ENCODE measurements at regions not wholly inside any gene's neighbourhood (a gene's known extent, or its start where the extent isn't known, plus 50 kb on each side); places are given as distances from the start of the nearest gene placed in this dataset.

DNA sequence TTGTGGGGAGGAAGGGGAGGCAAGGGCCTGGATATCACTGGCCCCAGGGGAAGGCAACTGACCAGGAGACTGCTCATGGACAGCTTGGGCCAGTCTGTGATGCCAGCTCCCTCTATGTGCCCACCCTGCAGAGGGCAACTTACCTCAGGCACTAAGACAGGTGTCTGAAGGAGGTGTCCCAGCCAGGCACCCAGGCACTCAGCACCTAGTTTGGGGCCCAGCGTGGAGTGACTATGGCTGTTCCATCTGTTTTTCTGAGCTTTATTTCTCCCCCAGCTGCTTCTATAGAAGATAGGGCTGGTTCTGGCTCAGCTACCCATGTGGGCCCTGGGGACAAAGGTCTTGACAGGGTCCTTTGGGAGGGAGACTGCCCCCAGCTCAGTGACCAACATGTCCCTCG lies 150.6 kb upstream of the PCBD1 start:
- Mint-ChIP-seq H3K4me1 (peaks cover 6% of the 10 kb centered on the region), H3K27me3 (ENCODE audit: low read depth) (peaks cover 10% of the 10 kb centered on the region), H3K27ac (no peak overlapping the region), H3K36me3 (no peaks in the 10 kb centered on the region), H3K4me3 (no peak overlapping the region), H3K9me3 (no peaks in the 10 kb centered on the region)
- TF ChIP-seq, protein P1, sequence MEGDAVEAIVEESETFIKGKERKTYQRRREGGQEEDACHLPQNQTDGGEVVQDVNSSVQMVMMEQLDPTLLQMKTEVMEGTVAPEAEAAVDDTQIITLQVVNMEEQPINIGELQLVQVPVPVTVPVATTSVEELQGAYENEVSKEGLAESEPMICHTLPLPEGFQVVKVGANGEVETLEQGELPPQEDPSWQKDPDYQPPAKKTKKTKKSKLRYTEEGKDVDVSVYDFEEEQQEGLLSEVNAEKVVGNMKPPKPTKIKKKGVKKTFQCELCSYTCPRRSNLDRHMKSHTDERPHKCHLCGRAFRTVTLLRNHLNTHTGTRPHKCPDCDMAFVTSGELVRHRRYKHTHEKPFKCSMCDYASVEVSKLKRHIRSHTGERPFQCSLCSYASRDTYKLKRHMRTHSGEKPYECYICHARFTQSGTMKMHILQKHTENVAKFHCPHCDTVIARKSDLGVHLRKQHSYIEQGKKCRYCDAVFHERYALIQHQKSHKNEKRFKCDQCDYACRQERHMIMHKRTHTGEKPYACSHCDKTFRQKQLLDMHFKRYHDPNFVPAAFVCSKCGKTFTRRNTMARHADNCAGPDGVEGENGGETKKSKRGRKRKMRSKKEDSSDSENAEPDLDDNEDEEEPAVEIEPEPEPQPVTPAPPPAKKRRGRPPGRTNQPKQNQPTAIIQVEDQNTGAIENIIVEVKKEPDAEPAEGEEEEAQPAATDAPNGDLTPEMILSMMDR (IDR thresholded peaks at IDR 0.05; ENCODE audit: unreplicated experiment): no peak
- DNase-seq (ENCODE audit: low spot score in 2 of 2, unreplicated experiment in 2 of 2): no peak

DNA sequence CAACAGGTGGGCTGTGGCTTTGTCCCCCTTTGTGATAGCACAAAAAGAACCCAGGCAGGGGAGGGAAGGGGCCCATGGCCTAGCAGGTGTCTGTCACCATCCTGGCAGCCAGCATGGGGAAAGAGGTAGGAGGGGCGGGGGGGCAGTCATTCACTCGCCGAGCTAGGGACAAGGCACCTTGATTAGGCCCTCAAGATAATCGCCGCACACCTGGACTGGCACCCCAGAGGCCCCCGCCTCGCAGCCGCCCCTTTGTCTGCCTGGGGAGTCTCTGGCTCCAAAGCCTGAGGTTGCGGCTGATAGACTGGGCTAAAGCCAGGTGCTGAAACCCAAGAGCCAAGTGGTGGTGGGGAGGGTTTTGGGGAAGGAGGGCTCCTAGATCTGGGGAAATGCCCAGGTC lies 151.2 kb upstream of the PCBD1 start:
- H3K27me3 Mint-ChIP-seq (ENCODE audit: low read depth): peaks cover 10% of the 10 kb centered on the region
- H3K27ac Mint-ChIP-seq: no peak overlapping the region
- TF ChIP-seq, protein P1 (IDR thresholded peaks at IDR 0.05; ENCODE audit: unreplicated experiment): no peak
- H3K4me1 Mint-ChIP-seq: peaks cover 6% of the 10 kb centered on the region
- no peak for DNase-seq (ENCODE audit: low spot score in 2 of 2, unreplicated experiment in 2 of 2)
- no peaks in the 10 kb centered on the region for H3K9me3 Mint-ChIP-seq
- H3K36me3 Mint-ChIP-seq: no peaks in the 10 kb centered on the region
- H3K4me3 Mint-ChIP-seq: no peak overlapping the region

DNA sequence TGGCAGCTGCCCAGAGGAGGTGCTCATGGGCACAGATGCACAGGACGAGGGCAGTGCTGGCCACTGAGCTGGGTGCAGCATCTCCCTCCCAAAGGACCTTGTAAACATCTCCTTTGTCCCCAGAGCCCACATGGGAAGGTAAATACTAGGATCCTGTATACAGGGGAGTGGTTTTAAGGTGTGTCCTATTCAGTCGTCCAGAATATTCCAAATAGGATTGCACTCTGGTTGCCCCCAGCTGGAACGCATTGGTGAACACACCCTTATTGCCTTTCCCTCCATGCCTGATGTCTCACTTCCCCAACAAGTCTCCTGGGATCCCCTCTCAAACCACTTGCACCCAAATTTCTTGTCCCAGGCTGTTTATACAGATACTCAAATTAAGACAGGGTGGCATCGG lies 152.0 kb upstream of the PCBD1 start:
- peaks cover 13% of the 10 kb centered on the region for H3K4me1 Mint-ChIP-seq
- no peak overlapping the region for H3K27ac Mint-ChIP-seq
- no peaks in the 10 kb centered on the region for H3K9me3 Mint-ChIP-seq
- H3K36me3 Mint-ChIP-seq: no peaks in the 10 kb centered on the region
- no peak overlapping the region for H3K4me3 Mint-ChIP-seq
- no peak for DNase-seq (ENCODE audit: low spot score in 2 of 2, unreplicated experiment in 2 of 2)
- peaks cover 10% of the 10 kb centered on the region for H3K27me3 Mint-ChIP-seq (ENCODE audit: low read depth)
- TF ChIP-seq, protein P1 (IDR thresholded peaks at IDR 0.05; ENCODE audit: unreplicated experiment): no peak

DNA sequence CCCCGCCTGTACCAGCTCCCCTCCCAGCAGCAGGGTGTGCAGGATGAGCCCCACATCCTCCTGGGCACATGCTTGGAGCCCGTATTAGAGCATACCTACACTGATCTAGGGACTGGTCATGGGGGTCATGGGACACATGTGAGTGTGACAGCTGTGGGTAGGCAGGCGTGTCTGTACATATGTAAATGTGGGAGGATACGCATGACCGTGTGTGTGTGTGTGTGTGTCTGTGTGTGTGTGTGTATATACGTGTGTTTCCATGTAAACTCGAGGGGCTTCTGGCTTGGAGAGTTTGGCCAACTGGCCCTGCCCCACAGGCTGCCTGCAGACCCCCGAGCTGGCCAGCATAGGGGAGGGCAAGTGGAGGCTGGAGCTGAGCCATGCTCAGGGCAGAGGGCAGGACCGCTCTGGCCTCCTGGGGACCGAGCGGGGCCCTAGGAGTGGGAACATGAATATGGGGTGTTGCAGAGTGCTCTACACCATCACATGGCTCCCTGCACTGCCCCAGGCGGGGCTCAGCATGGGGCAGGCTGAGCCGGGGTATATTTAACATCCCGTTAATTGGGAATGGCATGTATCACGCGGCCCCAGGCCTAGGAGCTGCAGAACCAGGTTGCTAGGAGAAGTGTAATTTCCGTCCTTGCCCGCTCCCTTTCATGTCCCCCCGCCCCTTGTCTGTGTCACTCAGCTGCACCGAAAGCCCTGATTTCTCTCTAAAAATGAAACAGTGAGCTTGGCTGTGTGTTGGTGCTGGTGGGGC lies 152.7 kb upstream of the PCBD1 start:
- no peaks in the 10 kb centered on the region for H3K9me3 Mint-ChIP-seq
- peaks cover 10% of the 10 kb centered on the region for H3K27me3 Mint-ChIP-seq (ENCODE audit: low read depth)
- H3K36me3 Mint-ChIP-seq: no peaks in the 10 kb centered on the region
- no peak for DNase-seq (ENCODE audit: low spot score in 2 of 2, unreplicated experiment in 2 of 2)
- TF ChIP-seq, protein P1 (IDR thresholded peaks at IDR 0.05; ENCODE audit: unreplicated experiment): no peak
- no peak overlapping the region for H3K27ac Mint-ChIP-seq
- H3K4me1 Mint-ChIP-seq: peaks cover 15% of the 10 kb centered on the region
- no peak overlapping the region for H3K4me3 Mint-ChIP-seq

DNA sequence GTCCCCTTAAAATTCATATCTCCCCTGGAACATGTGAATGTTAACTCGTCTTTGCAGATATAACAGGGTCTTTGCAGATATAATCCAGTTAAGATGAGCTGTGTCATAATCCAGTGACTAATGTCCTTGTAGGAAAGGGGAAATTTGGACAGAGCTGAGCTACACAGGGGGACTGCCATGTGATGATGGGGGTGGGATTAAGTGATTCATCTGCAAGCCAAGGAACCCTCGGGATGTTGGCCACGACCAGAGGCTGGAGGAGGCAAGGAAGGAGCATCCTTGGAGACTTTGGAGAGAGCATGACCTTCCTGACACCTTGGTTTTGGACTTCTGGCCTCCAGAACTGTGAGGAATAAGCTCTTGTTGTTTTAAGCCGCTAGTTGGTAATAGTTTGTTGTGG lies 153.9 kb upstream of the PCBD1 start:
- peaks cover 10% of the 10 kb centered on the region for H3K27me3 Mint-ChIP-seq (ENCODE audit: low read depth)
- TF ChIP-seq, protein P1 (IDR thresholded peaks at IDR 0.05; ENCODE audit: unreplicated experiment): no peak
- no peak for DNase-seq (ENCODE audit: low spot score in 2 of 2, unreplicated experiment in 2 of 2)
- no peak overlapping the region for H3K4me3 Mint-ChIP-seq
- H3K27ac Mint-ChIP-seq: no peak overlapping the region
- no peaks in the 10 kb centered on the region for H3K36me3 Mint-ChIP-seq
- H3K9me3 Mint-ChIP-seq: no peaks in the 10 kb centered on the region
- H3K4me1 Mint-ChIP-seq: peaks cover 13% of the 10 kb centered on the region

All from mesothelial cell of epicardium (in vitro differentiated cells).